HG03460 (cell line): ENCODE measurements at regions not wholly inside any gene's neighbourhood (a gene's known extent, or its start where the extent isn't known, plus 50 kb on each side); places are given as distances from the start of the nearest gene placed in this dataset.
"Not testable (repeated sequence)": the region's sequence is repeated elsewhere in the genome, so short reads cannot be mapped to it uniquely, and the experiment has no call there.

Experiments
- ATAC-seq: cut with Tn5 transposase; IDR thresholded peaks from one replicate; pipeline ENCODE4 v1.9.1; 2021; ENCODE audit not compliant: unreplicated experiment

DNA sequence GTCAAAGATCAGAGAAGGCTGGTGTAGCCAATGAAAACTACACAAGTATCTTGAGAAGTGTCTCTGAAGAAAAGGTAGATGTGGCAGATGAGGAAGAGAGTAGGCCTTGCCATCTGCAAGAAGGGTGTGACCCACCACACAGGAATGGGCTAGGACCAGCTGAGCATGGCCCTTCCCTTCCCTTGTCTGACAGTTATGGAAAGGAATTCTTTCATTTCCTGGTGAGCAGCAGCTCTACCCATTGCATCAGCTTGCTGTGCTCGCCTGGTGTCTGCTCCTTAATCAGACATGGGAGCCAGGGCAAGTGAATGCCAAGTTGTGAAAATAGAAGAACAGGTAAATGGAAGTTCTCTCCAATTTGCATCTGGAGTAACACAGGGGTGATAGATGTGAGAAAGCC lies 145.2 kb upstream of the KRR1 start:
- no peak for ATAC-seq

DNA sequence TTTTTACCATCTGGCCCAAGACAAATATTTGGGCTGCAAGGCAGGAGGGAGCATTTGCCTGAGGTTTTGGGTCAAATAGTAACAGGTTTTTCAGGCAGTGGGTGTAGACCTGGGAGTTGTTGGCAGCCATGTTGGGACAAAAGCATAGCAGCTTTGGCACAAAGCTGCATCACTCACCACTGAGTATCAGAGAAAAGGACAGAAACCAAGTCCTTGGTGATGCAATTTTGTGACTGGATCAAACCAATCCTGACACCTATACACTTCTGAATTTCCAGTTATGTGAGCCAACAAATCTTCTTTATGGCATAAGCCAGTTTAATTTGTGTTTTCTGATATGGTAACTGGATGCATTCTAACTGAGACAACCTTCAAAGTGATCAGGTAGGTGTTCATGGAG lies 144.8 kb upstream of the KRR1 start:
- no peak for ATAC-seq

DNA sequence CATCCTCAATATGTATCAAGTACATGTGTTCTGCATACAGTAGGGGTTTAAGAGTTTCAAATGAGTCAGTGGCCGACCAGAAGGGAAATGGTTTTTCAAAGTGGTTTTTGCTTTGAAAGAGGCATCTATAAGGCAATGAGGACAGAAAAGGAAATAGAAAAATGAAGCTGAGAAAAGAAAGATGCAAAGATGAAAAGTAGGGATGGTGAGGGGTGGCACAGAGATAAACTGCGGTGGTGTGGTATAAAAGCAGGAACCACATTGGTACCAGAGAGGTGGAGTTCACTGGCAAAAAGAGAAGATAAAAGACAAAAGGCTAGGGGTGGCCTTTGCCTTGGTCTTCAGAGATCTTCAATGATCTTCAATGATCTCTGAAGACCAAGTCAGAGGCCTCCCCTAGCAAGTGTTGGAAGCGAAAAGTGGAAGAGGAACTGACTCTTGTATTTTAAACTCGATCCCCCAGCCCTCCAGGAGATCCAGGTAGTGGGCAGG lies 144.0 kb upstream of the KRR1 start:
- peak; percentile 90 for ATAC-seq

DNA sequence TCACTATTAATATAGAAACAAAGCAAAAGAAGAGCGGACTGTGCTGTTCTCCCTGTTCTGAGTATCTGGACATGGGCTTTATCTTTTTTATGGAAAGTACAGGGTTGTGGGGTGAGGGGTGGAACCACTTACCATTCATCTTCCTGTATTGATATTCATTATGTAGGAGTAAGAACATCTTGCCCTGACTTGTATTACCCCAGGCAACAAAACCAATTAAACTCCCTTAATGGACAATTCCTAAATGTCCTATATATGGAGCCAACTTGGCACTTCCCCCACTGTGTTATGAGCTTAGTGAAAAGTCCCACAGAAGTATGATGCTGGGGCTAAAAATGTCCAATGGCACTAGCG lies 139.9 kb upstream of the KRR1 start:
- ATAC-seq, result no peak

DNA sequence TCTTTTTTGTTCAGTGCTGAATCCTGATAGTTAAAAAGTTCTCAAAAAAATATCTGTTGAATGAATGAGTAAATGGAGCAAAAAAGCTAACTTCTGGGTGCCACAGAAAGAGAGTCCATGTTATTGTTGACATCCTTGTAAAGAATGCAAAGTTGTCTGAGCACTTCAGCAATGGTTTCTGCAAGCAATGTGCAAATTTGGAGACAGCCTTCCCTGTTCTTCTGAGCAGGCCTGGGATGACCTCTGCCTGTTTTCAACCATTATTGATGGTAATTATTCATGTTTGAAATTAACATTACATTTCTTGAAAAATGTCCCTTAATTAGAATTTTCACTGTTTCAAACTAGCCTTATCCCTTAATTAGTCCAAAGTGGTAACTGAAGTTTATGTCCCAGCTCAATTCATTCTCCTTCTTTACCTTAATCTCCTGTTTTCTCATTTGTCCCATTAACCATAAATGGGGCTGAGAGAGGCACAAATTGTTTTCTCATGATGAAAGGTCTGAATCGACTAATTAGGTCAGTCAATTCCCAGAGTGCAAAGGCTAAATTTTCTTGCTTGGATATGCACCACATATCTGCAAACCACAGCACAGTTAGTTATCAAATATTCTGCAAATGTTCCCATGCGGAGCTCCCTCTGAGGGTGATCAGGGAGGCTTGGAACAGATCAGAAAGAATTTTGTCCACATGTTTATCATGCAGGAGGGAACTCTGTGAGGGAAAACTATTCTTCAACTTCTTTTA lies 139.4 kb upstream of the KRR1 start:
- no peak for ATAC-seq

DNA sequence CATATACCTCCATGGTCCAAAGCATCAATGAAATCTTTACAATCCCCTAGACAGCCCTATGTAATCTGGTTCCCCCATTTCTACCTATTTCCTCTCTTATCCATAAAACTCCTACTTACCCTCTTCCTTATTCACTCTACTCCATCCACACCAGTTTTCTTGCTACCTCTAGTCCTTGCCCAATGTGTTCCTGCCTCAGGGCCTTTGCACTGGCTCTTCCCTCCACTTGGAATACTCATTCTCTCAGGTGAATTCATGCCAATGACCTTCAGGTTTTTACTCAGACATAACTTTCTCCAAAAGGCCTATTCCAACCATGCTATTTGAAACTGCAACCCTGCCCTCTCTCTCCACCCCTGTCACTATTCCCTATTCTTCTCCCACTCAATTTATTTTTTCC lies 138.7 kb upstream of the KRR1 start:
- ATAC-seq, result no peak

DNA sequence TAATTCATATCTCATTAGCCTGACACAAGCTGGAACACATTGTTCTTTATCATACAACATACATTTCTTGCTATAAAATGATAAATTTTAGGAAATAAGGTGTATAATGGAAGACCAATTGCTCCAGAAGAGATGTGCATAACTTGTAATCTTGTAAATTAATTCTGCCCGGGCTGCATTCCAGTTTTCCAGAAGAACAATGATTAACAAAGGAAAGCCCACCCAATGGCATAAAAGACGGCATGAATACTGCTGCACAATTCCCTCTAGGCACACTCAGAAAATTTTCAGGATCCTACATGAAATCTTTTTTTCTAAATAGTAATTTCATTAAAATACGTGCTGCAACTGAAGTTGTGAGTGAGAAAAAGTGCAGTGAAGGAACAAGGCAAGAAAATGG lies 137.4 kb upstream of the KRR1 start:
- ATAC-seq, result no peak

DNA sequence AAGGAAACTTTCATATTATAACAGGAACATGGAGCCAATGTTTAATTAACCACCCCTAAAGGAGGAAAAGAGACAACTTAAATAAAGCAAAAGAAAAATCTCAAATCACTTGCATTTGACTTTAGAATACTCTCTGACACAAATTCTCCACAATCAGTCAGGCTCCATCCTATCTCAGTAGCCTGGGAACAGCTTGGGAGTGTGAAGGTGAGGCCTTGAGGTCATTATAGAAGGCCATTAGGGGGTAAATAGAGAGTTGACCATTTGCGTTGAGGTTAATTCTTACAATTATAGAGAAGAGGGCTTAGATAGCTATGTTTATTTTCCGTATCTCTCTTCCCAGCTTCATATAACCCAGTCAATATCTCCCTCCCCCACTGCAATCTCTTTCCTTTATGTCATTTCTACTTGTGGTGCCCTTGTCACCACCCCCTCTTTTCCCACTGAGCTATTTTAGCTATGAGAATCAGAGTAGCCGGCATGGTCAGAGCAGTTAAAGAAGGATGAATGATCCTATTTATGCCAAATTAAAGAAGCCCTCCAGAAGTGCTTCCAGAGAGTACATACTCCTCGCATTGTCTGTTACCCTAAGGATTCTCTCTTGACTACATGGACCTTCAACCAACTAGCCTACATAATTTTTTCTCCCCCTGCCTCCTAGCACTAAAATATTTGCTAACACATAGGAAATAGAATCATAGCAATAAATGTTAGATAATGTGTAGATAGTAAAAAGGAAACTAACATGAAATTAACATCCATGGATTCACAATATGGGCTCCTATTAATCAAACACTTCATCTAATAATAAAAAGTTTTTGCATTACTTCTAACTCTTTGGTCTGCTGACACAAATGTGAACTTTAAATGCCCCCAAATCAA lies 135.2 kb upstream of the KRR1 start:
- no peak for ATAC-seq

DNA sequence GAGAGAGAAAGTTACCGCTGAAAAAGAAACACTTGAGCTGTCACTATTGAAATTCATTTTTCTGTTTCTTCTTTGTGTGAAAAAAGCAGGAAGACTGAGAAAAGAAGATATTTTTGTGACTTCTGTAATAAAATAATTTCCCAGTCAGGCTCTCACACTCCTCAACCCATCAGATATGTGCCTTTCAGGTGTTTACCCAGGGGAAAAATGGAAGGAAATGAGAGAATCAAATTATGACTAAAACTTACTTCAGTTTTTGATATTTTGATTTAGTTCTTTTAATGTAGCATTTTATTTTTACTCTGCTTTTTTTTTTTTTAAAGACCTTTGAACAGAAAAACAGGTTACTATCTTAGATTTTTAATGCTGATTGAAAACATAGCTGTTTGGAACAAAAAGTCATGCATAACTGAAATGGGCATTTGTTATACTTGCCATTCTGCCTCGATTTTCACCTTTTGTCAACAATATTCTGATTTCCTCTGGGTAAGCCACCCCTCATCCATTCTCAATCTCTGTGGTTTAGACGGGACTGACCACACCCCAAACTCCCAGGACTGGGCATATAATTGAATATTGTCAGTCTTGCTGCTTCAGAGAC lies 133.2 kb upstream of the KRR1 start:
- ATAC-seq, result no peak

DNA sequence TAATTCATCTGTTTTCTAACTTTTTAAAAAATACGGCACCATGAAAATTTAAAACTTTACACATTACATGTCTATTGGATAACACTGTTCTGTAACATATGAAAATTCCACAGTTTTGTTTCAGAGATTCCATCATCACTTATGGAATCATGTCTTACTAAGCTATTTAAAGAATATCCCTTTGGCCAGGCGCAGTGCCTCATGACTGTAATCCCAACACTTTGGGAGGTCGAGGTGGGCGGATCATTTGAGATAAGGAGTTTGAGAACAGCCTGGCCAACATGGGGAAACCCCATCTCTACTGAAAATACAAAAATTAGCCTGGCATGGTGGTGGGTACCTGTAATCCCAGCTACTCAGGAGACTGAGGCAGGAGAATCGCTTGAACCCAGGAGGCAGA lies 131.7 kb upstream of the KRR1 start:
- ATAC-seq, result not testable (repeated sequence)

DNA sequence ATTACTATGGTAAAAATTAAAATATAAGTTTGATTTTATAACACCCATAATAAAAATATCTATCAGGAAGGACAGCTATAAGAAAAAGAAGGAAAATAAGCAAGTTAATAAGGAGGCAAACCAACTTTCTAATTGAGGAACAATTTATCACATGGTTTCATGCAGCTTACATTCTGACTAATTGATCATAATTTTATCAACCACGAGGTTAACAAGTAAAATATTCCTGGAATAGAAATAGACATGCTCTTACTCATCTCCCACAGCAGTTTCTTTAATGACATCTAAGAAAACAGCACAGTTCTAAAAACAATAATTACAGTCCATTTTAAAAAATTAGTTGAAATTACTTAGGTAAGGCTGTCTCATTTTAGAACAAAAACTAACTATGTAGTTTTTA lies 130.8 kb upstream of the KRR1 start:
- no peak for ATAC-seq

DNA sequence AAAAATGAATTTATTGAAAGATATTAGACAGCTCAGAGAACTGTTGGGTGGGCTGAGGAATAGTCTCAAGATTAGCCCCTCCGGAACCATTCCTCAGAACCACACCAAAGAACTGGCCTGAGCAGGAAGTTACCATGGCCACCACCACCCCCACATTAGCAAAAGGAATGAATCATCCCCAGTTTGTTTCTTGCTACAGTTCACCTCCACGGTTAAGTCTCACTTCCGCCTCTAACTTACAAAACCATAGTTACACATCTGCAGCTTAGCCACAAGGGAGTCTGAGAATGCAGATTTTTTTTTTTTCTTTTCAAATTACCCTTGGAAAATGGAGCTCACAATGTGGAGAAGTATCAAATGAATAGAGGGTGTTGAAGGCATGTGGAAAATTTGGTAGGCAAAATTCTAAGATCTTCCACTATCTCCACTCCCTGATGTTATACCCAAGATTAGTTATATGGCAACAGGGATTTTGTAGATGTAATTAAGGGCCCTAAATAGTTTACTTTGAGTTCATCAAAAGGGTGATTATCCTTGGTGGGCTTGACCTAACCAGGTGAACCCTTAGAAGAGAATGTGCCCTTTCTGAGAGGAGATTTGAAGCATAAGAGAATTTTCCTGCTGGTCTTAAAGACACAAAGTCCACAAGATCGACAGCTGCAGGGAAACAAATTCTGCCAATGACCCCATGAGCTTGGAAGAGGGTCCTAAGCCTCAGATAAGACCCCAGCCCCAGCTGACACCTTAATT lies 129.8 kb upstream of the KRR1 start:
- ATAC-seq, result peak; percentile 99

DNA sequence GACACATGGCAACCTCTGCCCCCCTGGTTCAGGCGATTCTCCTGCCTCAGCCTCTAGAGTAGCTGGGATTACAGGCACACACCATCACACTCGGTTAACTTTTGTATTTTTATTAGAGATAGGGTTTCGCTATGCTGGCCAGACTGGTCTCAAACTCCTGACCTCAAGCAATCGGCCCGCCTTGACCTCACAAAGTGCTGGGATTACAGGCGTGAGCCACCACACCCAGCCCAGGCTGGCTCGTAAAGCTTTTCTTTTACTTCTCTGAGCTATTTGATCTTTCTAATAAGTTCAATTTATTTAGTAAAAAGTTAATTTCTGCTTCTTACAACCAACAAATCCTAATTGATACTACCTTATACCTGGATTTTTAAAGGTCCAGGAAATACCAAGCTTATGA lies 127.4 kb upstream of the KRR1 start:
- no peak for ATAC-seq

DNA sequence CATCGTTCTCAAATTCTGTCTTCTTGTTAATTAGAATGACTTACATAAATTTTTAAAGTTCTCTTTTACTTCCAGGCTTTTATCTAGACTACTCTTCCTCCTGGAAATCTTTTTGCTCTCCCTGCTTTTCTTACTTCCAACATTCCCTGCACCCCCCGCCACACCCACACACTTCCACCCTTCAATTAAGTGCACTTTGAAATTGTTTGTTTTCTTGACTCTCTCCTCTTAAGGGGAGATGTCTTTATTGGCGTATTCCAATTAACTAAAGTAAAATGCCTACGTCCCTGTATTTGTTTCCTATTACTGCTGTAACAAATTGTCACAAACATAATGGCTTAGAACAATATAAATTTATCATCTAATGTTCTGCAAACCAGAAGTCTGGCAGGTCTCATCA lies 125.2 kb upstream of the KRR1 start:
- no peak for ATAC-seq

DNA sequence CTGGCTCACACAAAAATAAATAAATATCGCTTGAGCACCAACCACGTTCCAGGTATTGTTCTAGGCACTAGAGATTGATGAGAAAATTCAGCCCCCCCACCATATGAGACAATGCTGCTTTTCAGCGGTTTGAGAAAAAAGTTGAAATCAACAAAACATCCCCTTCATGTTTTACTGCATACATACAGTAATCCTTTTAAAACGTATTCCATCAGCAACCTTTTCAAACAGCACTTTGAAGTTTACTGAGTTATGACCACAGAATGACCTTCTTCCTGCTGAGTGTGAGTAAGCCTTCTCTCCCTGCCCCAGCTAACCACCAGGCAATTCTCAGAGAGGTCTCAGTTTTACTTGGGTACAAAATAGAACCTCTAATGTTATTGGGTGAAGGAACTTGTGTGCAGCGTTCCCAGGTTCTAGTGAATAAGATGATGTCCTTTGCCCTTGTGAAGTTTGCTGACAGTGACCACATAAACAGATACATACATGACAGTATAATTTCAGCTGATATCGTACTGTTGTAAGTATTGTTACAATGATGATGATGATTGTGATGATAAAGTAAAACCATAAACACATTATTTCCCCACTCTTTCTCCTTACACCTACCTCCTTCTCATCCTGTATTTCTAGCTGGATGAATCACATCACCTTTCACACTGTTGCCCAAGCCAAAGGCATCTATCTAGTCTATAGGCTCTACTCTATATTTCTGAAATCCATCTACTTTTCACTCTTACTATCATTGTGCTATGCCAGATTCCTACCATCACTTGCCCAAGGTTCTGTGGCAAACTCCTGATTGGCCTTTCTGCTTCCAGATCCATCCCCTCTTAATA lies 124.4 kb upstream of the KRR1 start:
- ATAC-seq, result peak; percentile 83

DNA sequence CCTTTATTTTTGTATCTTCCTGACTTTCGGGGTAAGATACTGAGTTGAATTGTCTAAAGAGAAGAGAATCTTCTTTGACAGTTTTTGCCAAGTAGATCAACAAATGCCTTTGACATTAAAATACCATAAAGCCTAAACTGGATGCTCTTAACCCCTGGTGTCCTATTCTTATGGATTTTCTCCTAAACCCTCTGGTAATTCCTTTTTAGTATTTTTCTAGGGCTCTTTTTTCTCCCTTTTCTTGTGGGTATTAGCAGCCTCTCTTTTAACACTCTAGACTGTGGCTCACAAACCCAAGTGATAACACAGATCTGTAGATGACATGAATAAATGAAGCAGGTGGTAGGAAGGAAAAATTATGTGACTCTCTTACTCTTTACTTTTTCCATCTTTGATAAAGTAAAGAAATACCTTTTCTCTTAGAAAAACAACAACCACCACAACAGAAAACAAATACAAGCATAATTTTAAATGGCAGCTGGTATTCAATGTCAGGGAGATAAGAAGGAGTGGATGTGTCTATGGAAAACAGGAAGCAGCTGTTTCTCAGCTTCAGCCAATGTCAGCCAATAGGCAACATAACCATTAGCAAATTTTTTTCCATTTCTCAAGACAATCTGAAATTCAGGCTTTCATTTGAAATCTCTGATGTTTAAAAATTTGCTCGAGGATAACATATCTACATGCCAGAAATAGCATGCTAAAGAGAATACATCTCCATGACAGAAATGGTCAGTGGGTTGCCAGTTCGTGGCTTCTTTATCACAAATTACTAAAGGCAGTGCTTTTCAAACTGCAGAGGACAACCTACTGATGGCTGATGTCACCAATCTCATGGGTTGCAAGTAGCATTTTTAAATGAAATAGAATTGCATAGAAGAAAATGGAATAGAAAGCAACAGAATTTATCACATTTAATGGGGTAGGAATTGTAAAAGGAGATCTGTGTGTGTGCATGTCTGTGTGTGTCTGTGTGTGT lies 123.1 kb upstream of the KRR1 start:
- no peak for ATAC-seq

DNA sequence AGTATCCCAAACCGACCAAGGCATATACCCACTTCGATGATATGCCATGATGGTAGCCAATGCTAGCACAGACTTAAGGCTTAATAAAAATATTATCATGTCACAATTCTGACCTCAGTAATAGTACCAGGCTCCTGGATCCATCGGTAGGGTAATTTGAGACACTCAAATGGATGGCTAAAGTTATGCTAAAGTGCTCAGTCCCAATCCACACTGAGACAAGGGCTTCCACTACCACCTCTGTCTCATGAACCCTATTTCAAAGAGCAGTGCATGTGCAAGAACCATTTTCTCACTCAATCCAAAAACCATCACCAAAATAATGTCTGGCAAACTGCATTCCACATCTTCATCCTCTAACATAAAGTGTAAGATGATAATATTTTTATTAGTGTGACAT lies 122.4 kb upstream of the KRR1 start:
- no peak for ATAC-seq

DNA sequence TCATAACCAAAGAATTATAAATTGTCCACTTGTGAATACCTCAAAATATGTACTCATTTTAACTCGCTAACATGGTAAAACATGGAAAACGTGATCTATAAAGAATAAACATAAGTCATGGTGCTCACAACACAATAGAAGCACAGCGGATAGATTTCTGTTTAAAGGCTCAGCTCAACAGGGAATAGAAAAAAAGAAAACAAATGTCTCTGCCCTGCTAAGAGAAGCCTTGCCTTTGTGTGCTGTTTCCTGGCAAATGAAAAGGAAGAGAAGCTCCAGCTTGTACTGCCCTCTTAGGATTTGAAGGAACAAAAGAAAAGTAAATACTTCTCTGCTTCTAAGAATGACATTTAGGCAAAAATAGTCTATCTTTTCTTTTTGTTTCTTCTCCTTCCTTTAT lies 121.0 kb upstream of the KRR1 start:
- ATAC-seq, result no peak

DNA sequence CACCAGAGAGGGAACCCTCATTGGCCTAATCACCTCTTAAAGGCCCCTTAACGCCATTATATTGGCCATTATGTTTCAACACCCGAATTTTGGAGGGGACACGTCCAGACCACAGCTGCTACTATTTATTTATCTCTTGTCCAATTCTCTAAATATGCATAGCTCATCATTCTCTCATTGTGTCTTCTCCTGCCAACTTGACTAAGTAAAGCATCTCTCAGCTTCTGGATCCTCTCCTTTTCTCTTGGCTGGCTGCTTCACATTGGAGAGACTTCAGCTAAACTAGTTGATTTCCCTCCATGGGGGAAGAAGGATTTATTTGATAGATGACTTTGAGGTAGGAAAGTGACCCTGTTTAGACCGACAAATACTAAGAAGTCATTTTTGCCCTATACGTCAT lies 120.4 kb upstream of the KRR1 start:
- ATAC-seq, result no peak
